GM10248 (cell line): ENCODE measurements at regions not wholly inside any gene's neighbourhood (a gene's known extent, or its start where the extent isn't known, plus 50 kb on each side); places are given as distances from the start of the nearest gene placed in this dataset.
"Not testable (repeated sequence)": the region's sequence is repeated elsewhere in the genome, so short reads cannot be mapped to it uniquely, and the experiment has no call there.

Experiments used
- CTCF ChIA-PET: fragments of 300-600 bp; sonication (Branson Sonifier 250); formaldehyde crosslinking; extraction: SDS; loops from one replicate; lab custom pipeline; 2021; ENCODE audit warnings: antibody characterized with exemption; lab: Yijun Ruan, JAX
- POLR2A ChIA-PET: fragments of 350-650 bp; sonication (Branson Sonifier 250); formaldehyde crosslinking; extraction: SDS; loops from one replicate; lab custom pipeline; 2020; ENCODE audit warnings: antibody characterized with exemption; lab: Yijun Ruan, JAX
- DNase-seq: peaks from one replicate; pipeline ENCODE4 v3.0.0; 2012; ENCODE audit errors: extremely low spot score
- TF ChIP-seq, protein P1 (sequence below): IDR thresholded peaks from 2 replicates; pipeline ENCODE4 v1.5.1; 2012; ENCODE audit warnings: mild to moderate bottlenecking, low read depth; ENCODE audit errors: extremely low read depth, missing control alignments, control extremely low read depth

DNA sequence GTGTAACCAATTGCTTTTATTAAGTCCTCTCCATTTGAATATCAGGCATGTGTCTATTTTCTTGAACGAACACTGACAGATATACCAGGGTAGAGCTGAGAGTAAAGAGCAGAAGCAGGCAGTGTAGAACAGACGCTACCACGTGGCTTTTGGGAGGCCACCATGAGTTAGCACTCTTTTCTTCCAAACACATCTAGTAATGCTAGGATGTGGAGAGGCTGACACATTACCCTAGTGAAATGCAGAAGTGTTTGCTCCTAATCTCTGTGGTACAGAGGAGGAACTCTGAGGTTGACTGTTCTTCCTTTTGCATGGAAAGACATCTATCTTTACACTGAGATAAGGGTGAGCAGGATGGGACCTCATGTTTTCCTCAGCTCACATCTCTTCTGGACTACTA, 216.3 kb downstream of the SATB1 start:
- TF ChIP-seq, protein P1, sequence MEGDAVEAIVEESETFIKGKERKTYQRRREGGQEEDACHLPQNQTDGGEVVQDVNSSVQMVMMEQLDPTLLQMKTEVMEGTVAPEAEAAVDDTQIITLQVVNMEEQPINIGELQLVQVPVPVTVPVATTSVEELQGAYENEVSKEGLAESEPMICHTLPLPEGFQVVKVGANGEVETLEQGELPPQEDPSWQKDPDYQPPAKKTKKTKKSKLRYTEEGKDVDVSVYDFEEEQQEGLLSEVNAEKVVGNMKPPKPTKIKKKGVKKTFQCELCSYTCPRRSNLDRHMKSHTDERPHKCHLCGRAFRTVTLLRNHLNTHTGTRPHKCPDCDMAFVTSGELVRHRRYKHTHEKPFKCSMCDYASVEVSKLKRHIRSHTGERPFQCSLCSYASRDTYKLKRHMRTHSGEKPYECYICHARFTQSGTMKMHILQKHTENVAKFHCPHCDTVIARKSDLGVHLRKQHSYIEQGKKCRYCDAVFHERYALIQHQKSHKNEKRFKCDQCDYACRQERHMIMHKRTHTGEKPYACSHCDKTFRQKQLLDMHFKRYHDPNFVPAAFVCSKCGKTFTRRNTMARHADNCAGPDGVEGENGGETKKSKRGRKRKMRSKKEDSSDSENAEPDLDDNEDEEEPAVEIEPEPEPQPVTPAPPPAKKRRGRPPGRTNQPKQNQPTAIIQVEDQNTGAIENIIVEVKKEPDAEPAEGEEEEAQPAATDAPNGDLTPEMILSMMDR, result no peak
- DNase-seq, result no peak
- POLR2A ChIA-PET, result no interaction called here

DNA sequence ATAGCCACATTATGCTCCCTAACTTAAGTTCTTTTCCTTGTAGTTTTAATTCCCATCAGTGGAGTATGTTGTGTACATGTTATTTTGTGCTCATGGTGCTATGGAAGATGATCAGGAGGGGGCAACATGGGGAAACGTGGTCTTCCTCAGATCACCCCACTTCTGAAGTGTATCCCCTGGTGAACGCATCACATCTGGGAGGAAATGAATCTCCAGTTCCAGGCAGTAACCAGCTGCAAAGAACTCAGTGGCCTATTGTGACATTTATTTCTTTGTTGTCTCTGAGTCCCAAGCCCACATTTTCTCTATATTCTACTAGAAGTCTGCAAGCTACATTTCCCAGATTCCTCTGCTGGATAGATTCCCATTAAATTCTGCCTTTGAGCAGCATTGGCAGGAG, 217.0 kb downstream of the SATB1 start:
- ChIA-PET CTCF (interaction anchor here (0.9 to 1.4 kb wide), 2 partner anchors 21 to 41 kb away, joined by 3 read pairs; no protein-coding TSS in a partner anchor), POLR2A (no interaction called here)
- DNase-seq, result no peak
- TF ChIP-seq, protein P1, result no peak

More for the DNA sequence above, 216.3 kb downstream of the SATB1 start:
- CTCF ChIA-PET, result interaction anchor here (0.9 to 1.4 kb wide), 2 partner anchors 22 to 40 kb away, joined by 3 read pairs; no protein-coding TSS in a partner anchor

DNA sequence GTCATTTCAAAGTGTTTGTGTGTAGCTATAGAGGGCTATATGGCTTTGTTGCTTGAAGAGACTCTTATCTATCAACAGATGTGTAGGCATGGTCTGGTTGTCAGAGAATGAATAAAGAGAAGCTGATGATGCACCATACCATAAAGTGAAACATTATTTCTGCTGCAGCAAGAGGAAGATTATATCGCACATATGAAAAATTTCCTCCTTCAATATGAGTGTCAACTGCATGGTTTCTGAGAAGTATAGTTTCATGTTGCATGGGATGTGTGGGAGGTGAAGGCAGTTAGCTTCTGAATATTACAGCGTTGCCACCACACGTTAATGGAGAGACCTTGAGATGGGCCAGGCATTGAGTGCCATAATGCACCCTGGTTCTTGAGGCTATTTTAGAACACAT, 217.9 kb downstream of the SATB1 start:
- ChIA-PET CTCF (no interaction called here), POLR2A (no interaction called here)
- DNase-seq, result no peak

DNA sequence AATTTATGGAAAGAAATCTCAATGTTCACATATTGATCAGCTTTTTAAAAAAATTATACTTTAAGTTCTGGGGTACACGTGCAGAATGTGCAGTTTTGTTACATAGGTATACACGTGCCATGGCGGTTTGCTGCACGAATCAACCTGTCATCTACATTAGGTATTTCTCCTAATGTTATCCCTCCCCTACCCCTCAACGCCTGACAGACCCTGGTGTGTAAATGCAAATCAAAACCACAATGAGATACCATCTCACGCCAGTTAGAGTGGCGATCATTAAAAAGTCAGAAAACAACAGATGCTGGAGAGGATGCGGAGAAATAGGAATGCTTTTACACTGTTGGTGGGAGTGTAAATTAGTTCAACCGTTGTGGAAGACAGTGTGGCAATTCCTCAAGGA, 219.4 kb downstream of the SATB1 start:
- POLR2A ChIA-PET, CTCF ChIA-PET, DNase-seq: not testable (repeated sequence)

More for the DNA sequence above, 217.9 kb downstream of the SATB1 start:
- TF ChIP-seq, protein P1, result no peak

DNA sequence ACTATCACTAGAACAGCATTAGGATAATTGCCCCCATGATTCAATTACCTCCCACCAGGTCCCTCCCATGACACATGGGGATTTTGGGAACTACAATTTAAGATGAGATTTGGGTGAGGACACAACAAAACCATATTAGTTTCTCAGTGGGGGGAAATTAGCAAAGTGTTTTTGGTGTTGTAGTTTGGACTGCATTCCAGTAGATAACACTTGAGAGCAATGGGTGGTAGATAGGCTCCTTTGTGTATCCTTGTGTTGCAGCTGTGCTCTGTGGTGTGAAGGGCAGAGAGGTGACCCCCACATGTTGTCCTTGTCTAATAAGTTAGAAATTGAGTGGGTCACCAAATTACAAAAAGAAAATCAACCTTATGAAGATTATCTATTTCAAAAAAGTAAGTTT, 223.8 kb downstream of the SATB1 start:
- TF ChIP-seq, protein P1, result no peak
- POLR2A ChIA-PET, result no interaction called here
- DNase-seq, result no peak
- CTCF ChIA-PET, result interaction anchor here (1.2 kb wide), 1 partner anchor 13 kb away, joined by 6 read pairs; no protein-coding TSS in a partner anchor

DNA sequence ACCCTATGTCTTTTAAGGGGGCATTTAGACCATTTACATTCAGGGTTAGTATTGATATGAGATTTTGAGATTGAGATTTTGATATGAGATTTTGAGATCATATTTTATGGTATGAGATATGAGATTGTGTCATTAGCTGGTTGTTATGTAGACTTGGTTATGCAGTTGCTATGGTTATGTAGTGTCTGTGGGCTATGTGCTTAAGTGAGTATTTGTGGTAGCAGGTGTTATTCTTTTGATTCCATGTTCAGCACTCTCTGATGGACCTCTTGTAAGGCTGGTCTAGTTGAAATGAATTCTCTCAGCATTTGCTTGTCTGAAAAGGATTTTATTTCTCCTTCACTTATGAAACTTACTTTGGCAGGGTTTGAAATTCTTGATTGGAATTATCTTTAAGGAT, 225.4 kb downstream of the SATB1 start:
- ChIA-PET CTCF (no interaction called here), POLR2A (no interaction called here)
- DNase-seq, result no peak
- TF ChIP-seq, protein P1, result no peak

DNA sequence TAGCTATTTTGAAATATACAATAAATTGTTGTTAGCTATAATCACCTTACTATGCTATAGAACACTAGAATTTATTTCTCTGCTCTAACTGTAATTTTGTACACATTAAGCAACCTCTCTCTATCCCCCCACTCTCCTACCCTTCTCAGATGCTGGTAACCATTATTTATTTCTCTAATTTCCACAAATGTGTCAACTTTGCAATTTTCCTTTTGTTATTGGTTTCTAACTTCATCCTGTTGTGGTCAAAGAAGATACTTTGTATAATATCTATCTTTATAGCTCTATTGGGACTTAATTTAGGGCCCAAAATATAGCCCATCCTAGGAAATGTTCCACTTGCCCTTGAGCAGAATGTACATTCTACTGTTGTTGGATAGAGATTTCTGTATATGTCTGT, 229.3 kb downstream of the SATB1 start:
- TF ChIP-seq, protein P1, result no peak
- DNase-seq, result no peak
- ChIA-PET POLR2A (no interaction called here), CTCF (interaction anchor here (0.9 kb wide), 1 partner anchor 8 kb away, joined by 3 read pairs; no protein-coding TSS in a partner anchor)
